ENCODE measurements at regions not wholly inside any gene's neighbourhood (a gene's known extent, or its start where the extent isn't known, plus 50 kb on each side); places are given as distances from the start of the nearest gene placed in this dataset.
A peak's percentile ranks its signal among the peaks of the same experiment; 100 is the strongest.
"Not testable (repeated sequence)": the region's sequence is repeated elsewhere in the genome, so short reads cannot be mapped to it uniquely, and the experiment has no call there.

DNA sequence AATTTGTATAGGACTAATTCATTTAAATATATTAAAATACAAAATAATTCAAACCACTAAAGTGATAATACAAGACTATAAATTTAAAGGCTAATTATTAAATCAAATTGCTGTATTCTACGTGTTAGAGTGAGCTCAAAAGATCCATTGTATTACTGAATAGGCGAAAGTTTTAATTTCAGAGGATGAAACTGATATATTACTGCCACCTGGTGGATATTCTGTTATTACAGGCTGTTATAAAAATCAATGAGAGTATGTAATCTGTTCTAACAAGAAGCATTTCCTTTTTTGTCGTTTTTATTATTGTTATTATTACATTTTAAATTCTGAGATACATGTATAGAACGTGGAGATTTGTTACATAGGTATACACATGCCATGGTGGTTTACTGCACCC, 1239.6 kb upstream of the USP9Y start:
- not testable (repeated sequence) for H2AFZ ChIP-seq (ENCODE audit: low read depth, low read length); ATAC-seq (ENCODE audit: insufficient read depth, low read depth); DNase-seq; H3K27ac ChIP-seq (ENCODE audit: low read length); H3K79me2 ChIP-seq (ENCODE audit: insufficient read depth, low read length); H3K4me3 ChIP-seq (ENCODE audit: low read depth in 1 of 2, low read length in 2 of 2); H3K9ac ChIP-seq (ENCODE audit: low read depth, low read length); H4K20me1 ChIP-seq (ENCODE audit: insufficient read depth, low read length); H3K27me3 ChIP-seq (ENCODE audit: insufficient read depth, low read length, poor library complexity); H3K4me2 ChIP-seq (ENCODE audit: insufficient read depth, low read length); H3K4me1 ChIP-seq (ENCODE audit: insufficient read depth, low read length); H3K9me3 ChIP-seq (ENCODE audit: insufficient read depth, low read length, severe bottlenecking); H3K36me3 ChIP-seq (ENCODE audit: insufficient read depth, low read length)
- TF ChIP-seq, protein P1, sequence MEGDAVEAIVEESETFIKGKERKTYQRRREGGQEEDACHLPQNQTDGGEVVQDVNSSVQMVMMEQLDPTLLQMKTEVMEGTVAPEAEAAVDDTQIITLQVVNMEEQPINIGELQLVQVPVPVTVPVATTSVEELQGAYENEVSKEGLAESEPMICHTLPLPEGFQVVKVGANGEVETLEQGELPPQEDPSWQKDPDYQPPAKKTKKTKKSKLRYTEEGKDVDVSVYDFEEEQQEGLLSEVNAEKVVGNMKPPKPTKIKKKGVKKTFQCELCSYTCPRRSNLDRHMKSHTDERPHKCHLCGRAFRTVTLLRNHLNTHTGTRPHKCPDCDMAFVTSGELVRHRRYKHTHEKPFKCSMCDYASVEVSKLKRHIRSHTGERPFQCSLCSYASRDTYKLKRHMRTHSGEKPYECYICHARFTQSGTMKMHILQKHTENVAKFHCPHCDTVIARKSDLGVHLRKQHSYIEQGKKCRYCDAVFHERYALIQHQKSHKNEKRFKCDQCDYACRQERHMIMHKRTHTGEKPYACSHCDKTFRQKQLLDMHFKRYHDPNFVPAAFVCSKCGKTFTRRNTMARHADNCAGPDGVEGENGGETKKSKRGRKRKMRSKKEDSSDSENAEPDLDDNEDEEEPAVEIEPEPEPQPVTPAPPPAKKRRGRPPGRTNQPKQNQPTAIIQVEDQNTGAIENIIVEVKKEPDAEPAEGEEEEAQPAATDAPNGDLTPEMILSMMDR (IDR thresholded peaks at IDR 0.05; ENCODE audit: borderline replicate concordance, extremely low read depth, low read length, poor library complexity, severe bottlenecking) = peak; percentile 55

GRCh38 chrY:11466778-11467177, 1234.3 kb upstream of the USP9Y start:
- H3K27ac ChIP-seq (ENCODE audit: low read length); H3K4me3 ChIP-seq (ENCODE audit: low read depth in 1 of 2, low read length in 2 of 2); H3K27me3 ChIP-seq (ENCODE audit: insufficient read depth, low read length, poor library complexity); H3K4me1 ChIP-seq (ENCODE audit: insufficient read depth, low read length); DNase-seq; H3K79me2 ChIP-seq (ENCODE audit: insufficient read depth, low read length); H3K4me2 ChIP-seq (ENCODE audit: insufficient read depth, low read length); H4K20me1 ChIP-seq (ENCODE audit: insufficient read depth, low read length); ATAC-seq (ENCODE audit: insufficient read depth, low read depth); H3K9ac ChIP-seq (ENCODE audit: low read depth, low read length); H3K36me3 ChIP-seq (ENCODE audit: insufficient read depth, low read length); H3K9me3 ChIP-seq (ENCODE audit: insufficient read depth, low read length, severe bottlenecking); H2AFZ ChIP-seq (ENCODE audit: low read depth, low read length): not testable (repeated sequence)
